ENCODE measurements at regions not wholly inside any gene's neighbourhood (a gene's known extent, or its start where the extent isn't known, plus 50 kb on each side); places are given as distances from the start of the nearest gene placed in this dataset.

DNA sequence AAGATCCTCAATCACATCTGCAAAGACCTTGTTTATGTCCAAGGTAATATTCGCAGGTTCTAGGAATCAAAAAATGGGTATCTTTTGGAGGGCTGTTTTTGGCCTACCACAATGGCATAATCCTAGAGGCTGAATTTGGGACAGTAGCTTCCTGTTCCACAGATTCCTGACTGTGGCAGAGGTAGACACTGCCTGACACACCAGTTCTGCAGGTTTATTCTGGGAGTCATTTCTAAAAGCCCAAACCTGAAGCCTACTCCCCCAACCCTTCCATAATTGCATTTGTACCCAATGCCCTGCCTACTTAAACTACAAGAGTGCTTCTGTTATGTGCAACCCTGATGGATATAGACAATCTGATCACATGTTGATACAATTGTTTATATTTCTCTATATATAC lies 378.9 kb downstream of the PCNX1 start:
- Histone ChIP-seq H3K27ac (no peak overlapping the region), H2AFZ (ENCODE audit: low read depth) (no peak overlapping the region), H4K20me1 (ENCODE audit: insufficient read depth) (no peaks in the 10 kb centered on the region), H3K9ac (no peak overlapping the region), H3K4me2 (no peak overlapping the region), H3K79me2 (ENCODE audit: insufficient read depth, low read depth) (no peaks in the 10 kb centered on the region), H3K4me3 (IDR thresholded peaks at IDR 0.05; ENCODE audit: insufficient read depth, low read depth, low read length) (no peak overlapping the region), H3K4me1 (ENCODE audit: low read depth, poor library complexity, severe bottlenecking) (peaks cover 28% of the 10 kb centered on the region), H3K27me3 (ENCODE audit: insufficient read depth, low read depth) (no peaks in the 10 kb centered on the region), H3K36me3 (ENCODE audit: insufficient read depth) (no peaks in the 10 kb centered on the region)
- TF ChIP-seq, protein P1, sequence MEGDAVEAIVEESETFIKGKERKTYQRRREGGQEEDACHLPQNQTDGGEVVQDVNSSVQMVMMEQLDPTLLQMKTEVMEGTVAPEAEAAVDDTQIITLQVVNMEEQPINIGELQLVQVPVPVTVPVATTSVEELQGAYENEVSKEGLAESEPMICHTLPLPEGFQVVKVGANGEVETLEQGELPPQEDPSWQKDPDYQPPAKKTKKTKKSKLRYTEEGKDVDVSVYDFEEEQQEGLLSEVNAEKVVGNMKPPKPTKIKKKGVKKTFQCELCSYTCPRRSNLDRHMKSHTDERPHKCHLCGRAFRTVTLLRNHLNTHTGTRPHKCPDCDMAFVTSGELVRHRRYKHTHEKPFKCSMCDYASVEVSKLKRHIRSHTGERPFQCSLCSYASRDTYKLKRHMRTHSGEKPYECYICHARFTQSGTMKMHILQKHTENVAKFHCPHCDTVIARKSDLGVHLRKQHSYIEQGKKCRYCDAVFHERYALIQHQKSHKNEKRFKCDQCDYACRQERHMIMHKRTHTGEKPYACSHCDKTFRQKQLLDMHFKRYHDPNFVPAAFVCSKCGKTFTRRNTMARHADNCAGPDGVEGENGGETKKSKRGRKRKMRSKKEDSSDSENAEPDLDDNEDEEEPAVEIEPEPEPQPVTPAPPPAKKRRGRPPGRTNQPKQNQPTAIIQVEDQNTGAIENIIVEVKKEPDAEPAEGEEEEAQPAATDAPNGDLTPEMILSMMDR (conservative IDR thresholded peaks at IDR 0.05; ENCODE audit: low read depth, low read length) = no peak

DNA sequence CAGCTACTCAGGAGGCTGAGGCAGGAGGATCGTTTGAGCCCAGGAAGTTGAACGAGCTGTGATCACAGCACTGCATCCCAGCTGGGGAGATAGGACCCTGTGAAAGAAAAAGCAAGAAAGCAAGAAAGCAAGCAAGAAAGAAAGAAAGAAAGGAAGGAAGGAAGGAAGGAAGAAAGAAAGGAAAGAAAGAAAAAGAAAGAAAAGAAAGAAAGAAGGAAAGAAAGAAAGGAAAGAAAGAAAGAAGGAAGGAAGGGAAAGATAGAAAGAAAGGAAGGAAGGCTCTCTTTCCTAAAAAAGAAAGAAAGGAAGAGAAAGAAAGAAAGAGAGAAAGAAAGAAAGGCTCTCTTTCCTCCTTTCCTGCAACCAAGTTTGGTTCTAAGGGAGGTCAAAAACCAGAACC lies 380.3 kb downstream of the PCNX1 start:
- Histone ChIP-seq H3K79me2 (ENCODE audit: insufficient read depth, low read depth) (no peaks in the 10 kb centered on the region), H3K9ac (no peak overlapping the region), H3K4me1 (ENCODE audit: low read depth, poor library complexity, severe bottlenecking) (peaks cover 42% of the 10 kb centered on the region), H4K20me1 (ENCODE audit: insufficient read depth) (no peaks in the 10 kb centered on the region), H3K4me3 (IDR thresholded peaks at IDR 0.05; ENCODE audit: insufficient read depth, low read depth, low read length) (no peak overlapping the region), H2AFZ (ENCODE audit: low read depth) (no peak overlapping the region), H3K4me2 (no peak overlapping the region), H3K27ac (no peak overlapping the region), H3K27me3 (ENCODE audit: insufficient read depth, low read depth) (no peaks in the 10 kb centered on the region), H3K36me3 (ENCODE audit: insufficient read depth) (no peaks in the 10 kb centered on the region)
- TF ChIP-seq, protein P1 (conservative IDR thresholded peaks at IDR 0.05; ENCODE audit: low read depth, low read length) = no peak

DNA sequence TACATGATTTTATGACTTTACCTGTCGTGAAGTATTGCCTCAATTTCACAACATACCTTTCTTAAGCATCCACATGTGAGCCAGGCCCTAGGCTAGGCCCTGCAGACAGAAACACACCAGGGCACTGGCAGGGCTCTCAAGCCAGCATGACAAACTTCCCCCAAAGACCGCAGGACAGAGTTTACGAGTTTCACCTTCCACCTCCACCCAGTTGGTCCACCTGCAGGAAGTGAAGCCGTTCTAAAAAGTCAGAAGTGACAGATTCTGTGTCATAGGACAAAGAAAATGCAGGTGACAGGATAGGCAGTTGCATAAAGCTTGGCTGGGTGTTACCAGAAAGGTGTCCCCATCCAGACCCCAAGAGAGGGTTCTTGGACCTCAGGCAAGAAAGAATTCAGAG lies 382.3 kb downstream of the PCNX1 start:
- no peaks in the 10 kb centered on the region for H3K79me2 ChIP-seq (ENCODE audit: insufficient read depth, low read depth)
- H2AFZ ChIP-seq (ENCODE audit: low read depth) = no peak overlapping the region
- H3K9ac ChIP-seq = peak overlapping the region; percentile 52; the same call in 1 of the 2 replicates
- H4K20me1 ChIP-seq (ENCODE audit: insufficient read depth) = no peaks in the 10 kb centered on the region
- H3K4me1 ChIP-seq (ENCODE audit: low read depth, poor library complexity, severe bottlenecking) = peaks cover 42% of the 10 kb centered on the region
- TF ChIP-seq, protein P1 (conservative IDR thresholded peaks at IDR 0.05; ENCODE audit: low read depth, low read length) = no peak
- H3K4me3 ChIP-seq (IDR thresholded peaks at IDR 0.05; ENCODE audit: insufficient read depth, low read depth, low read length) = no peak overlapping the region
- H3K4me2 ChIP-seq = peak overlapping the region; percentile 76; the same call in 1 of the 2 replicates
- H3K27ac ChIP-seq = peak overlapping the region; percentile 96
- no peaks in the 10 kb centered on the region for H3K36me3 ChIP-seq (ENCODE audit: insufficient read depth)
- H3K27me3 ChIP-seq (ENCODE audit: insufficient read depth, low read depth) = no peaks in the 10 kb centered on the region

GRCh38 chr14:71290301-71290700 lies 383.0 kb downstream of the PCNX1 start:
- Histone ChIP-seq H3K27me3 (ENCODE audit: insufficient read depth, low read depth) (no peaks in the 10 kb centered on the region), H3K4me1 (ENCODE audit: low read depth, poor library complexity, severe bottlenecking) (peaks cover 42% of the 10 kb centered on the region), H3K4me3 (IDR thresholded peaks at IDR 0.05; ENCODE audit: insufficient read depth, low read depth, low read length) (no peak overlapping the region), H3K27ac (peak overlapping the region; percentile 96), H3K36me3 (ENCODE audit: insufficient read depth) (no peaks in the 10 kb centered on the region), H3K79me2 (ENCODE audit: insufficient read depth, low read depth) (no peaks in the 10 kb centered on the region), H3K4me2 (peak overlapping the region; percentile 76), H2AFZ (ENCODE audit: low read depth) (peak overlapping the region; percentile 34; the same call in 1 of the 2 replicates), H3K9ac (peak overlapping the region; percentile 52; the same call in 1 of the 2 replicates), H4K20me1 (ENCODE audit: insufficient read depth) (no peaks in the 10 kb centered on the region)
- TF ChIP-seq, protein P1 (conservative IDR thresholded peaks at IDR 0.05; ENCODE audit: low read depth, low read length) = no peak
